ENCODE measurements at regions not wholly inside any gene's neighbourhood (a gene's known extent, or its start where the extent isn't known, plus 50 kb on each side); places are given as distances from the start of the nearest gene placed in this dataset.

DNA sequence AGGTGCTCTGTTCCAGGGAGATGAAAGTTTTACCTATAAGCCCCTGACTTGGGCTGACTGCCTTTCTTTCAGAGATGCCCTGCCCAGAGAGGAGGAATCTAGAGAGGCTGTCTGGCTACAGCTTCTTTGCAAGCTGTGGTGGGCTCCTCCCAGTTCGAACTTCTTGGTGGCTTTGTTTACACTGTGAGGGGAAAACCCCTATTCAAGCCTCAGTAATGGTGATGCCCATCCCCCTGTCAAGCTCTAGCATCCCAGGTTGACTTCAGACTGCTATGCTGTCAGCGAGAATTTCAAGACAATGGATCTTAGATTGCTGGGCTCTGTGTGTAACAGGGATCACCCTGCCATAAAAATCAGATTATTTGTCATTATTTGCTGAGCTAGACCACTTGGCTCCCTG is 377.6 kb downstream of the FLRT2 start:
- 65 to 75% (median 70%) methylated on average over 1 to 2 of the region's 2 CpGs; no CpG with 5 or more reads in 1 of the 4 donors for WGBS, 4 donors

DNA sequence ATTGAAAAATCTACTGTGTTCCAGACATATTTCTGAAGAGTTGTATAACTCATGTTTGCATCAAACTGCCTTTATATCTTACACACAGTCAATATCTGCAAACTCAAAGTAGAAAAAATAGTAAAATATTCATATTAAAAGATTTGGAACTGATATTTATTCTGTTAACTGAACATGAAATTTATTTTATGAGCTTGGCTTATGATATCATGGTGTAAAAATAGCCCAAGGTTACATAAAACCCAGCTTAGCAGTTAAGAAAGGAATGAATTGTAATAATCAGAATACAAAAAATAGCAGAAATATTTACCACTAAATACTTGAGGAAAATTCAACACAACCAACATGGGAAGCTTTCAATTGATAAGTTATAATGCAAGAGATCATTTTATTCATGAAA is 367.9 kb downstream of the FLRT2 start:
- TF ChIP-seq, protein P1, sequence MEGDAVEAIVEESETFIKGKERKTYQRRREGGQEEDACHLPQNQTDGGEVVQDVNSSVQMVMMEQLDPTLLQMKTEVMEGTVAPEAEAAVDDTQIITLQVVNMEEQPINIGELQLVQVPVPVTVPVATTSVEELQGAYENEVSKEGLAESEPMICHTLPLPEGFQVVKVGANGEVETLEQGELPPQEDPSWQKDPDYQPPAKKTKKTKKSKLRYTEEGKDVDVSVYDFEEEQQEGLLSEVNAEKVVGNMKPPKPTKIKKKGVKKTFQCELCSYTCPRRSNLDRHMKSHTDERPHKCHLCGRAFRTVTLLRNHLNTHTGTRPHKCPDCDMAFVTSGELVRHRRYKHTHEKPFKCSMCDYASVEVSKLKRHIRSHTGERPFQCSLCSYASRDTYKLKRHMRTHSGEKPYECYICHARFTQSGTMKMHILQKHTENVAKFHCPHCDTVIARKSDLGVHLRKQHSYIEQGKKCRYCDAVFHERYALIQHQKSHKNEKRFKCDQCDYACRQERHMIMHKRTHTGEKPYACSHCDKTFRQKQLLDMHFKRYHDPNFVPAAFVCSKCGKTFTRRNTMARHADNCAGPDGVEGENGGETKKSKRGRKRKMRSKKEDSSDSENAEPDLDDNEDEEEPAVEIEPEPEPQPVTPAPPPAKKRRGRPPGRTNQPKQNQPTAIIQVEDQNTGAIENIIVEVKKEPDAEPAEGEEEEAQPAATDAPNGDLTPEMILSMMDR (IDR thresholded peaks at IDR 0.05): no peak
- TF ChIP-seq POLR2A (IDR thresholded peaks at IDR 0.05): no peak
- intact Hi-C loops (cut with DNase I): no loop called here

More for the DNA sequence above, 377.6 kb downstream of the FLRT2 start:
- no peak for TF ChIP-seq POLR2A (IDR thresholded peaks at IDR 0.05)
- TF ChIP-seq, protein P1 (IDR thresholded peaks at IDR 0.05): no peak
- H3K27me3 ChIP-seq: no peaks in the 10 kb centered on the region
- H3K36me3 ChIP-seq (replicated peaks in 1 of 2): no peaks in the 10 kb centered on the region
- intact Hi-C loops (cut with DNase I): no loop called here
- H3K4me3 ChIP-seq: no peak overlapping the region
- no peaks in the 10 kb centered on the region for H3K9me3 ChIP-seq (replicated peaks in 1 of 3)
- no peak for DNase-seq
- H3K4me1 ChIP-seq (replicated peaks in 1 of 2): no peaks in the 10 kb centered on the region
- no peak overlapping the region for H3K27ac ChIP-seq

DNA sequence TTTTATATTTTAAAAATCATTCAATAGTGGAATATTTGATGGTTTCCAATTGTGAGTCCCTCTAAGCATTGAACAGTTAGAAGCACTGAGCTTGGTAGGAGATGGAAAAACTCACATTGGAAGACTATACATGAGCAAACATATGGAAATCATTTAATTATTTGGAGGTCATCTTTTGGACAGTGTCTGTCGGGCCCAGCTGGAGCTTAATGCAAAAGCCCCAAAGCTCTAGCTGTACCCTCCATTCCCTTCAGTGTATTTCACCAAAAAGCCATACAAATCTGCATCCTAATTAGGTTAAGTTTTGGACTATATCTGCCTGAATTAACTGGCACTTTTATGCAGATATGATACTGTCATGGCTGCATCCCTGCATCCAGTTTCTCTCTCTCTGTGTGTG is 365.7 kb downstream of the FLRT2 start:
- TF ChIP-seq, protein P1 (IDR thresholded peaks at IDR 0.05): no peak
- no peak for TF ChIP-seq POLR2A (IDR thresholded peaks at IDR 0.05)
- 71 to 90% (median 86%) methylated on average over 1 of the region's 1 CpG for WGBS, 4 donors
- no peak overlapping the region for H3K27ac ChIP-seq
- H3K9me3 ChIP-seq (replicated peaks in 1 of 3): no peaks in the 10 kb centered on the region
- H3K4me1 ChIP-seq (replicated peaks in 1 of 2): peaks cover 0 to 6% of the 10 kb centered on the region in 2 donors
- no peak overlapping the region for H3K4me3 ChIP-seq
- no peak for DNase-seq
- H3K27me3 ChIP-seq: no peaks in the 10 kb centered on the region
- intact Hi-C loops (cut with DNase I): no loop called here
- H3K36me3 ChIP-seq (replicated peaks in 1 of 2): no peaks in the 10 kb centered on the region

More for the DNA sequence above, 367.9 kb downstream of the FLRT2 start:
- Histone ChIP-seq H3K27me3 (no peaks in the 10 kb centered on the region), H3K9me3 (replicated peaks in 1 of 3) (no peaks in the 10 kb centered on the region), H3K4me1 (replicated peaks in 1 of 2) (peaks cover 0 to 6% of the 10 kb centered on the region in 2 donors), H3K4me3 (no peak overlapping the region), H3K27ac (no peak overlapping the region), H3K36me3 (replicated peaks in 1 of 2) (no peaks in the 10 kb centered on the region)
- DNase-seq: no peak

DNA sequence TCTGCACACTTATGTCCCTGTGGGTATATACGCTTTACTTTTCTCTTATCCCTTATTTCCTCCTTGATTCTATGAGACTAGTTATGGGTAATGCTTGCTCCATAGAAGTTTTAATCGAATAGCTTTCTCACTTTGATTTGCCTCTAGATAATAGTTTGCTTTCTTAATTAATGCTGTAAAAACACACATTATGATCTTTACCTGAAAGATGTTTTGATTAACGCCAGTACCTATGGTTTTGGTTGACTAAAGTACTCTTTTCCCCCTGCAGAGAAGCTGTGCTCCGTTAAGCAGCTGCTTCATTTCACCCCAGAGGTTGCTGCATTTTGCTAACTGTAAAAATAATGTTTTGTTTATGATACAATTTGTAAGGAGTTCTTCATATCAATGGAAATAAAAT is 362.3 kb downstream of the FLRT2 start:
- DNase-seq: no peak
- no peaks in the 10 kb centered on the region for H3K36me3 ChIP-seq (replicated peaks in 1 of 2)
- no peak overlapping the region for H3K4me3 ChIP-seq
- no peaks in the 10 kb centered on the region for H3K9me3 ChIP-seq (replicated peaks in 1 of 3)
- intact Hi-C loops (cut with DNase I): no loop called here
- H3K27me3 ChIP-seq: no peaks in the 10 kb centered on the region
- WGBS, 4 donors: 72 to 84% (median 77%) methylated on average over 4 of the region's 4 CpGs
- H3K27ac ChIP-seq: no peak overlapping the region
- TF ChIP-seq, protein P1 (IDR thresholded peaks at IDR 0.05): no peak
- no peak for TF ChIP-seq POLR2A (IDR thresholded peaks at IDR 0.05)
- H3K4me1 ChIP-seq (replicated peaks in 1 of 2): no peaks in the 10 kb centered on the region

Measured in adrenal gland (tissue), 9 donors.